Mesenchymal stem cell (in vitro differentiated cells and primary cell): ENCODE measurements at regions not wholly inside any gene's neighbourhood (a gene's known extent, or its start where the extent isn't known, plus 50 kb on each side); places are given as distances from the start of the nearest gene placed in this dataset.

ENCODE experiments used
- DNase-seq: peaks from one replicate; pipeline ENCODE4 v3.0.0-alpha.2; 2013
- H2AFZ ChIP-seq: one replicate; pipeline ENCODE4 v1.6.1; 2013; ENCODE audit warnings: low read depth, mild to moderate bottlenecking, control low read depth, inconsistent platforms, low read length, moderate library complexity
- H2AK5ac ChIP-seq: 2 replicates; pipeline ENCODE4 v1.6.1; 2013; ENCODE audit warnings: low read length, moderate library complexity, mild to moderate bottlenecking, inconsistent platforms; ENCODE audit not compliant: severe bottlenecking
- H2BK120ac ChIP-seq: one replicate; pipeline ENCODE4 v1.6.1; 2013; ENCODE audit warnings: low read depth, mild to moderate bottlenecking, inconsistent platforms, low read length, moderate library complexity
- H2BK12ac ChIP-seq, 2 experiments: one replicate each; pipeline ENCODE4 v1.6.1; 2013; ENCODE audit warnings: inconsistent platforms in 2 of 2, low read length in 2 of 2, mild to moderate bottlenecking in 2 of 2, moderate library complexity in 2 of 2, control low read depth in 1 of 2
- H2BK15ac ChIP-seq: one replicate; pipeline ENCODE4 v1.6.1; 2013; ENCODE audit warnings: mild to moderate bottlenecking, low read depth, inconsistent platforms; ENCODE audit not compliant: poor library complexity, severe bottlenecking
- H2BK5ac ChIP-seq: 2 replicates; pipeline ENCODE4 v1.6.1; 2013; ENCODE audit warnings: low read depth, mild to moderate bottlenecking, low read length, control low read depth, inconsistent platforms; ENCODE audit not compliant: poor library complexity, severe bottlenecking
- H3K14ac ChIP-seq, 2 experiments: one replicate each; pipeline ENCODE4 v1.6.1; 2013; ENCODE audit warnings: inconsistent platforms in 2 of 2, low read length in 2 of 2, control low read depth in 1 of 2, mild to moderate bottlenecking in 1 of 2, moderate library complexity in 1 of 2
- H3K18ac ChIP-seq, 2 experiments: one replicate each; pipeline ENCODE4 v1.6.1; 2013; ENCODE audit warnings: inconsistent platforms in 2 of 2, low read length in 2 of 2, control low read depth in 1 of 2, low read depth in 1 of 2, mild to moderate bottlenecking in 1 of 2
- H3K23ac ChIP-seq, 2 experiments: one replicate each; pipeline ENCODE4 v1.6.1; 2013; ENCODE audit warnings: inconsistent platforms in 2 of 2, low read length in 2 of 2, mild to moderate bottlenecking in 2 of 2, moderate library complexity in 2 of 2, control low read depth in 1 of 2
- H3K27ac ChIP-seq: 2 replicates; pipeline ENCODE4 v1.5.1; 2013; ENCODE audit warnings: mild to moderate bottlenecking, moderate library complexity, low read length, control low read depth, inconsistent platforms; ENCODE audit not compliant: poor library complexity, severe bottlenecking
- H3K27me3 ChIP-seq, 2 experiments: 2 replicates each; pipeline versions ENCODE4 v1.6.1 to v1.7.0; 2013; ENCODE audit warnings: low read length in 2 of 2, mild to moderate bottlenecking in 2 of 2, moderate library complexity in 2 of 2, control low read depth in 1 of 2, inconsistent platforms in 1 of 2; ENCODE audit not compliant: control insufficient read depth in 1 of 2, insufficient read depth in 1 of 2
- H3K36me3 ChIP-seq, 2 experiments: 2 replicates each; pipeline versions ENCODE4 v1.6.1 to v1.7.0; 2013; ENCODE audit warnings: low read length in 2 of 2, control low read depth in 1 of 2, inconsistent platforms in 1 of 2, low read depth in 1 of 2, mild to moderate bottlenecking in 1 of 2; ENCODE audit not compliant: insufficient read depth in 2 of 2, control insufficient read depth in 1 of 2
- H3K4ac ChIP-seq, 2 experiments: one replicate each; pipeline ENCODE4 v1.6.1; 2013; ENCODE audit warnings: inconsistent platforms in 2 of 2, low read length in 2 of 2, mild to moderate bottlenecking in 2 of 2, moderate library complexity in 2 of 2, control low read depth in 1 of 2, low read depth in 1 of 2
- H3K4me1 ChIP-seq: 2 replicates; pipeline ENCODE4 v1.6.1; 2013; ENCODE audit warnings: low read depth, low read length, control low read depth; ENCODE audit not compliant: control insufficient read depth, insufficient read depth
- H3K4me2 ChIP-seq: 2 replicates; pipeline ENCODE4 v1.6.1; 2013; ENCODE audit warnings: low read length, mild to moderate bottlenecking, inconsistent platforms; ENCODE audit not compliant: poor library complexity, severe bottlenecking
- H3K4me3 ChIP-seq, 2 experiments: 2 replicates each; pipeline versions ENCODE4 v1.5.1 to v1.7.0; 2013; ENCODE audit warnings: low read length in 2 of 2, mild to moderate bottlenecking in 2 of 2, control low read depth in 1 of 2, low read depth in 1 of 2; ENCODE audit not compliant: insufficient read depth in 1 of 2
- H3K79me1 ChIP-seq: replicated peaks from 2 replicates; pipeline ENCODE4 v1.6.1; 2013; ENCODE audit warnings: mild to moderate bottlenecking, control low read depth, low read length, inconsistent platforms; ENCODE audit not compliant: poor library complexity, severe bottlenecking
- H3K9ac ChIP-seq: 2 replicates; pipeline ENCODE4 v1.7.0; 2013; ENCODE audit warnings: mild to moderate bottlenecking, low read length, moderate library complexity
- H3K9me3 ChIP-seq: 2 replicates; pipeline ENCODE4 v1.7.0; 2013; ENCODE audit warnings: mild to moderate bottlenecking, low read length; ENCODE audit not compliant: control insufficient read depth
- H4K8ac ChIP-seq: one replicate; pipeline ENCODE4 v1.6.1; 2013; ENCODE audit warnings: inconsistent platforms, mild to moderate bottlenecking, low read length, moderate library complexity
- H4K91ac ChIP-seq: one replicate; pipeline ENCODE4 v1.6.1; 2013; ENCODE audit warnings: mild to moderate bottlenecking, low read length, inconsistent platforms
- WGBS: methylation state at CpG from one replicate; pipeline ENCODE4 v1.1.7; 2013; ENCODE audit warnings: mixed read lengths; 5-methylcytosine and 5-hydroxymethylcytosine counted together

DNA sequence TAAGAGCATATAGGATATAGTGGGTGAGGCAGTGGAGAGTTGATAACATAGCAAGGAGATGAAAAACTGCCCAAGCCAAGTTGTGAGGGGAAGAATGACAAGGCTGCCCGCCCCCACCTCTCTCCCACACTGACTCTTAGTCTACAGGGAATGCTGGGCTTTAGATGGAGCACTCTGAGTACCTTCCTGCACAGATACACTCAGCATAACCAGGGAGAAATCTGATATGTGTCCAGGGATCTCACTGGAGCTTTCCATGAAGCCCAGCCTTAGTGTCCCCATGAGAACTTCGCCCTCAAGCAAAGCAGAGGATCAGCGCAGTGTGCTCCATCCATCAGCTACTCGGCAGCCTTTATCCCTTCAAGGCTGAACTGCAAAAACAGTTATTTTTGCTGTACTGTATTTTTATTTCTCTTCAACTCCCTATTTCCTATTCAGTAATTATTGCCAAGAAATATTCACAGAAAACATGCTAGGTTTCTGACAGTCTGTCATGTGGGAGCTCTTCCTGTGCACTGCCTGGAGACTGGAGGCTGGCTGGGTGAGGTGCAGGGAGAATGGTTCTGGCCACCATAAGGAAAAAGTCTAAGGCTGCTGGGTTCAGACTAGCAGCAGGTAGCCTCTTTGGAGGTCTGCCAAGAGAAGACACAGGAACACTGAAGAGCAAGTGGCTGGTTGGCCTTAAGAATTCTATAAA, 475.2 kb upstream of the PPP2R3A start:
- Histone ChIP-seq H3K18ac (no peak overlapping the region), H4K8ac (no peak overlapping the region), H2BK15ac (no peak overlapping the region), H3K27me3 (peaks cover 0 to 6% of the 10 kb centered on the region in 2 experiments), H3K4me1 (no peaks in the 10 kb centered on the region), H3K4me2 (no peak overlapping the region), H2AK5ac (no peak overlapping the region), H3K9ac (no peak overlapping the region), H3K36me3 (no peaks in the 10 kb centered on the region), H3K9me3 (no peaks in the 10 kb centered on the region), H3K4me3 (no peak overlapping the region), H3K27ac (no peak overlapping the region), H2BK12ac (no peak overlapping the region), H4K91ac (no peak overlapping the region), H2BK5ac (no peak overlapping the region), H3K79me1 (no peaks in the 10 kb centered on the region), H3K23ac (no peak overlapping the region), H3K14ac (no peak overlapping the region), H2AFZ (no peak overlapping the region), H2BK120ac (no peak overlapping the region), H3K4ac (no peak overlapping the region)
- no peak for DNase-seq
- WGBS = 87% methylated on average over 4 of the region's 4 CpGs

DNA sequence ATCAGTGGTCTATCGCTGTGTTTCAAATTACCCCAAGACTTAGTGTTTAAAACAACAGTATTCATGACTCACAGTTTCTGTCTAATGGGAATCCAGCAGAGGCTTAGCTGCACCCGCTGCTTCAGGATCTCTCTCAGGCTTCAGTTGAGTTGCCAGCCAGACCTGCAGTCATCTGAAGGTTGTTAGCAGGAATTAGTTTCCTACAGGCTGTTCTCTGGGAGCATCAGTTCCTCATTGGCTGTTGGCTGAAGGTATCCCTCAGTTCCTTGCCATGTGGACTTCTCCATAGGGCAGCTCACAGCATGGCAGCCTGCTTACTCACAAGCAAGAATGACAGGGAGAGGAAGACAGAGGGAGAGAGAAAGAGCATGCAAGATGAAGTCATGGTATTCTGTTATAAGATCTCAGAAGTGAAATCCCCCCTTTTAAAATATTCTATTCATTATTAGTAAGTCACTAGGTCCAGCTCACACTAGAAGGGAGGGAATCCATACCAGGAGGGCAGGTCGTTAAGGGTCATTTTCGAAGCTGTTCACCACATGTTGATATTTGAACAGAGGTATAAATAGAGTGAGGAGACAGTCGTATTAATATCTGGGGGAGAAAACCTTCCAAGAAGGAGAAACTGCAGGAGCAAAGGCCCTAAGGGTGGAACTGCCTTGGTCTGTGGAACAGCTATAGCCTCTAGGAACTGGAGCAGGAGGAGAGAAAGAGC, 473.9 kb upstream of the PPP2R3A start:
- H3K4me2 ChIP-seq = no peak overlapping the region
- H2BK5ac ChIP-seq = no peak overlapping the region
- H4K8ac ChIP-seq = no peak overlapping the region
- no peak overlapping the region for H3K4me3 ChIP-seq
- no peak overlapping the region for H3K18ac ChIP-seq
- H3K4ac ChIP-seq = no peak overlapping the region
- H3K79me1 ChIP-seq = no peaks in the 10 kb centered on the region
- H2AK5ac ChIP-seq = no peak overlapping the region
- peaks cover 0 to 6% of the 10 kb centered on the region in 2 experiments for H3K27me3 ChIP-seq
- no peaks in the 10 kb centered on the region for H3K4me1 ChIP-seq
- no peak overlapping the region for H3K14ac ChIP-seq
- no peak overlapping the region for H2BK12ac ChIP-seq
- DNase-seq = no peak
- H3K9me3 ChIP-seq = no peaks in the 10 kb centered on the region
- H4K91ac ChIP-seq = no peak overlapping the region
- no peak overlapping the region for H3K27ac ChIP-seq
- H3K23ac ChIP-seq = no peak overlapping the region
- 68% methylated on average over 5 of the region's 5 CpGs for WGBS
- no peak overlapping the region for H2AFZ ChIP-seq
- no peaks in the 10 kb centered on the region for H3K36me3 ChIP-seq
- H2BK15ac ChIP-seq = no peak overlapping the region
- H3K9ac ChIP-seq = no peak overlapping the region
- H2BK120ac ChIP-seq = no peak overlapping the region

DNA sequence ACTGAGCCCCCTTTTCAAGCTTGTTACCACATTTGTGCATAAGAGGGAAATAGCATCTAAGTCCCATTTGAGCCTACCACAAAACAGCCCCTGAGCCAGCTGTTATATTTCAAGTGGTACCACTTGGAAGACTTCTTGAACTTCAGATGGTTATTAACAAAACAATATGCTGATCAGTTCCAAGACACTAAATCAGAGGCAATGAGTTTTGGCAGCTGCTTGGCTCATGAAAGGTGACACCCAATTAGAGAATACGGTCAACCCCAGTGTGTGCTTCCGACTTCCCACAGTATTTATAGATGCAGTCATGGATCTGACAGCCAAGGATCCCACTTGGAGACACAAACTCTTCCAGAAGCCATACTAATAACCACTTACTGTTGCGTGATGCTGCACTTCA, 469.6 kb upstream of the PPP2R3A start:
- 67% methylated on average over 3 of the region's 3 CpGs for WGBS

DNA sequence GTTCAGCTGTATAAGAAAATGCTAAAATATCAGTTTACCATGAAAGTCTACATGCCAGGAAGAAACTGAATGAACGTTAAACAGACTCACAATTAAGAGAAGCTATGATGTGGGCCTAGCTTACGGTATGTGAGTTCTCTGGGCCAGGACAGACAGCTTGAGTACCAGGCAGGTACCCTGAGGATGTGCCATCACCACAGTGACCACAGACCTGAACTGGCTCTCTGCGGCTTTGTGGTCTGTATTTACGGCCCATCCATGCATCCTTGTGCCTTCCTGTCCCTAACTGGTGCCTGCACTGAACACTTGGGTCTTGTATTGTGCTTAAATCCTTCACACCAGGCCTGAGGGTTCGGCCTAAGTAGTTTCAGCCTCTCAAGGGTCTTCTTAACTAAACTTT, 467.5 kb upstream of the PPP2R3A start:
- no peaks in the 10 kb centered on the region for H3K36me3 ChIP-seq
- H3K4me2 ChIP-seq = no peak overlapping the region
- no peak overlapping the region for H4K91ac ChIP-seq
- 68% methylated on average over 5 of the region's 5 CpGs for WGBS
- H3K27me3 ChIP-seq = peaks cover 0 to 17% of the 10 kb centered on the region in 2 experiments
- no peak overlapping the region for H4K8ac ChIP-seq
- no peak overlapping the region for H2BK15ac ChIP-seq
- no peak overlapping the region for H3K18ac ChIP-seq
- no peak overlapping the region for H3K4me3 ChIP-seq
- H3K4me1 ChIP-seq = no peaks in the 10 kb centered on the region
- H3K23ac ChIP-seq = no peak overlapping the region
- no peak overlapping the region for H2BK12ac ChIP-seq
- no peak for DNase-seq
- H3K9ac ChIP-seq = no peak overlapping the region
- H2BK120ac ChIP-seq = no peak overlapping the region
- H2AK5ac ChIP-seq = no peak overlapping the region
- no peaks in the 10 kb centered on the region for H3K79me1 ChIP-seq
- no peak overlapping the region for H2BK5ac ChIP-seq
- H3K27ac ChIP-seq = no peak overlapping the region
- H3K9me3 ChIP-seq = no peaks in the 10 kb centered on the region
- no peak overlapping the region for H3K14ac ChIP-seq
- no peak overlapping the region for H2AFZ ChIP-seq
- no peak overlapping the region for H3K4ac ChIP-seq

More for the DNA sequence above, 469.6 kb upstream of the PPP2R3A start:
- Histone ChIP-seq H3K27me3 (peaks cover 0 to 6% of the 10 kb centered on the region in 2 experiments), H3K9ac (no peak overlapping the region), H2BK5ac (no peak overlapping the region), H2AFZ (no peak overlapping the region), H3K18ac (no peak overlapping the region), H3K4me3 (no peak overlapping the region), H2AK5ac (no peak overlapping the region), H3K23ac (no peak overlapping the region), H3K36me3 (no peaks in the 10 kb centered on the region), H2BK12ac (no peak overlapping the region), H3K79me1 (no peaks in the 10 kb centered on the region), H4K8ac (no peak overlapping the region), H4K91ac (no peak overlapping the region), H2BK15ac (no peak overlapping the region), H3K4ac (no peak overlapping the region), H3K9me3 (no peaks in the 10 kb centered on the region), H3K14ac (no peak overlapping the region), H3K4me1 (no peaks in the 10 kb centered on the region), H2BK120ac (no peak overlapping the region), H3K27ac (no peak overlapping the region), H3K4me2 (no peak overlapping the region)
- DNase-seq = no peak
